ENCODE measurements at regions not wholly inside any gene's neighbourhood (a gene's known extent, or its start where the extent isn't known, plus 50 kb on each side); places are given as distances from the start of the nearest gene placed in this dataset.

DNA sequence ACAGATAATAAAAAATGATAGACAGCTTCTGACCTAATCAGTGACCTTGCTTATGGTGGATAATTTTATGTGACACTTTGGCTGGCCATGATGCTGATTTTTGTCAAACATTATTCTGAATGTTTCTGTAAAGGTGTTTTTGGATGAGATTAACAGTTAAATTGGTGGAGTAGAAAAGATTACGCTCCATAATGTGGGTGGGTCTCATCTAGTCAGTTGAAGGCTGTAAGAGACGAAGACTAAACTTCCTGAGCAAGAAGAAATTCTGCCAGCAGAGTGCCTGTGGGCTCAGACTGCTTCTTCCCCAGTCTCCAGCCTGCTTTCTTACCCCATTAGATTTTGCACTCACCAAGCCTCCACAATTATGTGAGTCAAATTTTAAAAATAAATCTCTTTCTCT lies 214.9 kb upstream of the ITGA4 start:
- H3K4me1 ChIP-seq (ENCODE audit: low read length) = peaks cover 3% of the 10 kb centered on the region; the same call in 1 of the 2 replicates
- H3K27ac ChIP-seq (ENCODE audit: low read length) = no peak overlapping the region
- H2AFZ ChIP-seq (ENCODE audit: low read depth, low read length) = no peak overlapping the region

GRCh38 chr2:181243319-181243718 lies 213.9 kb upstream of the ITGA4 start:
- Histone ChIP-seq H3K9ac (ENCODE audit: low read length) (no peak overlapping the region), H3K27ac (ENCODE audit: low read length) (no peak overlapping the region), H3K36me3 (replicated peaks; ENCODE audit: low read depth, low read length) (no peaks in the 10 kb centered on the region), H4K20me1 (ENCODE audit: insufficient read depth, low read length) (no peaks in the 10 kb centered on the region), H3K9me3 (ENCODE audit: insufficient read depth, low read length) (no peaks in the 10 kb centered on the region), H3K27me3 (ENCODE audit: low read depth, low read length) (no peaks in the 10 kb centered on the region), H3K79me2 (ENCODE audit: low read length) (no peaks in the 10 kb centered on the region), H3K4me2 (ENCODE audit: low read length) (no peak overlapping the region), H3K4me1 (ENCODE audit: low read length) (peaks cover 3% of the 10 kb centered on the region; the same call in 1 of the 2 replicates), H3K4me3 (ENCODE audit: low read length) (no peak overlapping the region), H2AFZ (ENCODE audit: low read depth, low read length) (no peak overlapping the region)
- no peak for TF ChIP-seq EZH2phosphoT487 (IDR thresholded peaks at IDR 0.05; ENCODE audit: low read depth)
- TF ChIP-seq, protein P1, sequence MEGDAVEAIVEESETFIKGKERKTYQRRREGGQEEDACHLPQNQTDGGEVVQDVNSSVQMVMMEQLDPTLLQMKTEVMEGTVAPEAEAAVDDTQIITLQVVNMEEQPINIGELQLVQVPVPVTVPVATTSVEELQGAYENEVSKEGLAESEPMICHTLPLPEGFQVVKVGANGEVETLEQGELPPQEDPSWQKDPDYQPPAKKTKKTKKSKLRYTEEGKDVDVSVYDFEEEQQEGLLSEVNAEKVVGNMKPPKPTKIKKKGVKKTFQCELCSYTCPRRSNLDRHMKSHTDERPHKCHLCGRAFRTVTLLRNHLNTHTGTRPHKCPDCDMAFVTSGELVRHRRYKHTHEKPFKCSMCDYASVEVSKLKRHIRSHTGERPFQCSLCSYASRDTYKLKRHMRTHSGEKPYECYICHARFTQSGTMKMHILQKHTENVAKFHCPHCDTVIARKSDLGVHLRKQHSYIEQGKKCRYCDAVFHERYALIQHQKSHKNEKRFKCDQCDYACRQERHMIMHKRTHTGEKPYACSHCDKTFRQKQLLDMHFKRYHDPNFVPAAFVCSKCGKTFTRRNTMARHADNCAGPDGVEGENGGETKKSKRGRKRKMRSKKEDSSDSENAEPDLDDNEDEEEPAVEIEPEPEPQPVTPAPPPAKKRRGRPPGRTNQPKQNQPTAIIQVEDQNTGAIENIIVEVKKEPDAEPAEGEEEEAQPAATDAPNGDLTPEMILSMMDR (IDR thresholded peaks at IDR 0.05; ENCODE audit: low read depth, low read length) = no peak

More for the DNA sequence above, 214.9 kb upstream of the ITGA4 start:
- no peak for TF ChIP-seq EZH2phosphoT487 (IDR thresholded peaks at IDR 0.05; ENCODE audit: low read depth)
- TF ChIP-seq, protein P1 (IDR thresholded peaks at IDR 0.05; ENCODE audit: low read depth, low read length) = no peak
- Histone ChIP-seq H3K9ac (ENCODE audit: low read length) (no peak overlapping the region), H3K4me3 (ENCODE audit: low read length) (no peak overlapping the region), H4K20me1 (ENCODE audit: insufficient read depth, low read length) (no peaks in the 10 kb centered on the region), H3K4me2 (ENCODE audit: low read length) (no peak overlapping the region), H3K27me3 (ENCODE audit: low read depth, low read length) (0 out of 2 replicates have a peak, but pooled peaks cover 4% of the 10 kb centered on the region), H3K36me3 (replicated peaks; ENCODE audit: low read depth, low read length) (no peaks in the 10 kb centered on the region), H3K9me3 (ENCODE audit: insufficient read depth, low read length) (no peaks in the 10 kb centered on the region), H3K79me2 (ENCODE audit: low read length) (no peaks in the 10 kb centered on the region)

- no peak overlapping the region for H3K9ac ChIP-seq (ENCODE audit: low read length)
- H4K20me1 ChIP-seq (ENCODE audit: insufficient read depth, low read length) = no peaks in the 10 kb centered on the region
- no peak overlapping the region for H3K4me2 ChIP-seq (ENCODE audit: low read length)
- no peaks in the 10 kb centered on the region for H3K36me3 ChIP-seq (replicated peaks; ENCODE audit: low read depth, low read length)
- H3K27ac ChIP-seq (ENCODE audit: low read length) = no peak overlapping the region
- H2AFZ ChIP-seq (ENCODE audit: low read depth, low read length) = no peak overlapping the region
- H3K4me1 ChIP-seq (ENCODE audit: low read length) = peaks cover 8% of the 10 kb centered on the region
- TF ChIP-seq EZH2phosphoT487 (IDR thresholded peaks at IDR 0.05; ENCODE audit: low read depth) = no peak
- TF ChIP-seq, protein P1 (IDR thresholded peaks at IDR 0.05; ENCODE audit: low read depth, low read length) = no peak
- no peaks in the 10 kb centered on the region for H3K27me3 ChIP-seq (ENCODE audit: low read depth, low read length)
- no peaks in the 10 kb centered on the region for H3K79me2 ChIP-seq (ENCODE audit: low read length)
- H3K9me3 ChIP-seq (ENCODE audit: insufficient read depth, low read length) = no peaks in the 10 kb centered on the region
- H3K4me3 ChIP-seq (ENCODE audit: low read length) = no peak overlapping the region
Observed at GRCh38 chr2:181250691-181251090, 206.5 kb upstream of the ITGA4 start.

- H4K20me1 ChIP-seq (ENCODE audit: insufficient read depth, low read length) = no peaks in the 10 kb centered on the region
- no peak overlapping the region for H3K4me3 ChIP-seq (ENCODE audit: low read length)
- H3K4me1 ChIP-seq (ENCODE audit: low read length) = peaks cover 8% of the 10 kb centered on the region
- H3K36me3 ChIP-seq (replicated peaks; ENCODE audit: low read depth, low read length) = no peaks in the 10 kb centered on the region
- no peak overlapping the region for H3K27ac ChIP-seq (ENCODE audit: low read length)
- H3K79me2 ChIP-seq (ENCODE audit: low read length) = no peaks in the 10 kb centered on the region
- H2AFZ ChIP-seq (ENCODE audit: low read depth, low read length) = no peak overlapping the region
- no peaks in the 10 kb centered on the region for H3K27me3 ChIP-seq (ENCODE audit: low read depth, low read length)
- no peaks in the 10 kb centered on the region for H3K9me3 ChIP-seq (ENCODE audit: insufficient read depth, low read length)
- no peak for TF ChIP-seq EZH2phosphoT487 (IDR thresholded peaks at IDR 0.05; ENCODE audit: low read depth)
- TF ChIP-seq, protein P1 (IDR thresholded peaks at IDR 0.05; ENCODE audit: low read depth, low read length) = no peak
- no peak overlapping the region for H3K9ac ChIP-seq (ENCODE audit: low read length)
- H3K4me2 ChIP-seq (ENCODE audit: low read length) = 0 out of 2 replicates have a peak overlapping the region, but pooled peaks have one; percentile 1
Observed at GRCh38 chr2:181252262-181253148, 204.7 kb upstream of the ITGA4 start.
